AG04449 (cell line): ENCODE measurements at regions not wholly inside any gene's neighbourhood (a gene's known extent, or its start where the extent isn't known, plus 50 kb on each side); places are given as distances from the start of the nearest gene placed in this dataset.
A peak's percentile ranks its signal among the peaks of the same experiment; 100 is the strongest.

Experiments
- CTCF ChIA-PET: fragments of 350-600 bp; formaldehyde crosslinking; extraction: SDS; loops from one replicate; lab custom pipeline; 2021; ENCODE audit warnings: antibody characterized with exemption; lab: Yijun Ruan, JAX
- POLR2A ChIA-PET: fragments of 400-600, 350-600 bp; formaldehyde crosslinking; extraction: SDS; loops from one replicate; lab custom pipeline; 2020; ENCODE audit warnings: antibody characterized with exemption, inconsistent platforms; lab: Yijun Ruan, JAX
- DNase-seq: peaks from one replicate; pipeline ENCODE4 v3.0.0-alpha.2; 2010; ENCODE audit warnings: low read depth, low spot score
- H3K4me3 ChIP-seq: 2 replicates; pipeline ENCODE4 v1.5.1; 2011; ENCODE audit warnings: low read depth, mild to moderate bottlenecking, control low read depth, low read length
- TF ChIP-seq, protein P1 (sequence below): IDR thresholded peaks from one replicate; pipeline ENCODE4 v1.5.1; 2011; ENCODE audit warnings: mild to moderate bottlenecking, moderate library complexity, low read length, control low read depth, inconsistent platforms; ENCODE audit not compliant: insufficient read depth; ENCODE audit errors: missing control alignments

DNA sequence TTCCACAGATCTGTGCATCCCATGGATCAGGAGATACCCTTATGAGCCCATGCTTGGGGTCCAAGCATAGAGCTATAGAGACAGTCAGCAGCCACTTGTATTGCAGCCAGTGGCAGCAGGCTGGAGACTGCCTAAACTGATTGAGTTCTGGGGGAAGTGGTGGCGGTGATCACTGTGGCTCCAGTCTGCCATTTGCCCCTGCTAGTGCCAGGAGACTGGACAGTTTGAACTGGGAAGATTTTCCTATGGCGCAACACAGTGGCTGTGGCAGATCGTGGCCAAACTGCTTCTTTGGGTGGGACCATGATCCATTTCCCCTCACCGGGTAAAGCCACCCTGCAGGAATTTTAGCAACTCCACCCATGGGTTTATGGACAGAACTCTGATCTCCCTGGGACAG is 679.7 kb upstream of the SEMA3D start:
- ChIA-PET CTCF (no interaction called here), POLR2A (no interaction called here)
- no peak overlapping the region for H3K4me3 ChIP-seq
- DNase-seq = no peak
- TF ChIP-seq, protein P1, sequence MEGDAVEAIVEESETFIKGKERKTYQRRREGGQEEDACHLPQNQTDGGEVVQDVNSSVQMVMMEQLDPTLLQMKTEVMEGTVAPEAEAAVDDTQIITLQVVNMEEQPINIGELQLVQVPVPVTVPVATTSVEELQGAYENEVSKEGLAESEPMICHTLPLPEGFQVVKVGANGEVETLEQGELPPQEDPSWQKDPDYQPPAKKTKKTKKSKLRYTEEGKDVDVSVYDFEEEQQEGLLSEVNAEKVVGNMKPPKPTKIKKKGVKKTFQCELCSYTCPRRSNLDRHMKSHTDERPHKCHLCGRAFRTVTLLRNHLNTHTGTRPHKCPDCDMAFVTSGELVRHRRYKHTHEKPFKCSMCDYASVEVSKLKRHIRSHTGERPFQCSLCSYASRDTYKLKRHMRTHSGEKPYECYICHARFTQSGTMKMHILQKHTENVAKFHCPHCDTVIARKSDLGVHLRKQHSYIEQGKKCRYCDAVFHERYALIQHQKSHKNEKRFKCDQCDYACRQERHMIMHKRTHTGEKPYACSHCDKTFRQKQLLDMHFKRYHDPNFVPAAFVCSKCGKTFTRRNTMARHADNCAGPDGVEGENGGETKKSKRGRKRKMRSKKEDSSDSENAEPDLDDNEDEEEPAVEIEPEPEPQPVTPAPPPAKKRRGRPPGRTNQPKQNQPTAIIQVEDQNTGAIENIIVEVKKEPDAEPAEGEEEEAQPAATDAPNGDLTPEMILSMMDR = no peak

DNA sequence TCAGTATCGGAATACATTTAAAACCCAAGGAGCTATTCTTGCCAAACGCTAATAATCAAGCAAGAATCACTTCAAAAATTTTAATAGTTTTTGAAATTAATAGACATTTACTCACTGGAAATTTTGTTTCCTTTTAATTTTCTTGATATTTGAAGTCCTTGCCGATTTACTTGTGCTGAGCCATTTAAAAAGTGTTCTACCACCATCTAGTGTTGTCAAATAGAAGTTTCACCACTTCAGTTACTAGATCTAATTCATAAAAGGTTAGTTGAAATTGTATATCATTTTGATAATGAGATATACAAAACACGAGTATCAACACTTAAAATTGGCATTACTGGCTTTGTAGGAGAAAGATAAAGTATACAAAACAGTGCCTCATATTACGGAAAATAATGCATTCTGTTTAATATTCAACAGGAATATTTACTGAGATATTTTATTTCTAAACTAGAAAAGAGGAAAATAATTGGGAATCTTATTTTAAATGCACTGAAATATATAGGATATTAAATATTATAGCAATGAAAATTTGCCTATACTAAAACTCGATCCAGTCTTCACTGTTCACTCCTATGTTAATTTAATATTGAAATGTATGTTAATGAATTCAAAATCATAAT is 664.8 kb upstream of the SEMA3D start:
- TF ChIP-seq, protein P1 = peak; percentile 20
- ChIA-PET POLR2A (no interaction called here), CTCF (interaction anchor here (0.8 to 3.8 kb wide), 16 partner anchors 10 to 1915 kb away, joined by 3 to 79 read pairs (median 5); no protein-coding TSS in a partner anchor)
- peak; percentile 17 for DNase-seq
- H3K4me3 ChIP-seq = no peak overlapping the region

DNA sequence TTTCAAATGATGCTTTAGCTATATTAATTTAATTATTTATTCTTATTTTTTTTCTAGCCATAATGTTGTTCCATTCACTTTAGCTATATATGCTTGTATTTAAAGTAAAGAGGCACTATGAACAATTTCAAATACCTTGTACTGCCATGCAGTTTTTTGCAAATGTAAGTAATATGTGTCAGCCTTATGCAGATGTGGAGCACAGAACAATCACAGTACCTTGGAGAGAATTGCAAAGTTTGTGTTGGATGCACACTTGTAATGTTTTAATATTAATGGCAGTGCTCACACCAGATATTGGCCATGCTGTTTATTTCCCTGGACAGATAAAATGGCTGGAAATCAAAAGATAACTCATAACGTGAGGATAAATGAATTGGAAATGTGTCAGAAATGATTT is 663.5 kb upstream of the SEMA3D start:
- no peak overlapping the region for H3K4me3 ChIP-seq
- TF ChIP-seq, protein P1 = no peak
- DNase-seq = no peak
- ChIA-PET CTCF (interaction anchor here (0.8 to 3.8 kb wide), 18 partner anchors 8 to 1919 kb away, joined by 3 to 79 read pairs (median 4); no protein-coding TSS in a partner anchor), POLR2A (no interaction called here)

DNA sequence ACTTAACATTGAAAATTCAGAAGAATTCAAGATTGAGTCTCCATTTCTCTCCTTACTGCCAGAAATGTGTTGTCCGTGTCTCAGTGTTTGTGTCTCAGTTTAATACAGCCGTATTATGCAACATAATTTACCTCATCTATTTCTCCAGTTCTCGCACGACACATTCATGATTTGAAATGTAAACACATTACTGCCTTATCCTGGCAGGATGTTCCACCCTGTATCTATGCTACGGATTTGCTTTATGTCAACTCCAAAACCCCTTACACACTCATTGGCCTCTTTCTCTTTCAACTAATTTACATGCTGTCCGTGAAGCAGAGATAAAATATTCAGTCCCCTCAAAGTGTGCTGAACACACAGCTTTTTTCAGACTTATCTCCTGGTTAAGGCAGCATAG is 653.7 kb upstream of the SEMA3D start:
- CTCF ChIA-PET = interaction anchor here (1.1 to 1.8 kb wide), 2 partner anchors 11 kb away, joined by 3 to 6 read pairs; no protein-coding TSS in a partner anchor
- POLR2A ChIA-PET = no interaction called here
- TF ChIP-seq, protein P1 = no peak
- DNase-seq = no peak
- no peak overlapping the region for H3K4me3 ChIP-seq

DNA sequence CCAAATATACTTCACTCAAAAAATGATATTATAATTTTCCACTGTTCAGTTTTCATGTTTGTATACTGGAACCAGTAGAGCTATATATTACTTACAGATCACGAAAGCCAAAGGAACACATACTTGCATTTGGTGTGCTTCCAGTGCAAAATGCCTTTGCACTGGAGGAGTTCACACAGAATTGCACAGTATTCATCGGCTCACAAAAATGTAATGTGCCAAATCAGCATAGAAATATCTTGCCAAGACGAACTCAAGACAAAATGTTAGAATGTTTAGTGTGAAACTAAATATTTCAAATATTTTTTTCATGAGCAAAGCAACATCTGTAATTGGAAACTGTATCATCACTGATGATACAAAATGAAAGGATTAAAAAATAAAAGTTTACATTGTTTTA is 646.2 kb upstream of the SEMA3D start:
- ChIA-PET POLR2A (no interaction called here), CTCF (interaction anchor here (7.2 kb wide), 1 partner anchor 803 kb away, joined by 130 read pairs; no protein-coding TSS in a partner anchor)
- no peak overlapping the region for H3K4me3 ChIP-seq
- TF ChIP-seq, protein P1 = no peak
- DNase-seq = peak; percentile 31

DNA sequence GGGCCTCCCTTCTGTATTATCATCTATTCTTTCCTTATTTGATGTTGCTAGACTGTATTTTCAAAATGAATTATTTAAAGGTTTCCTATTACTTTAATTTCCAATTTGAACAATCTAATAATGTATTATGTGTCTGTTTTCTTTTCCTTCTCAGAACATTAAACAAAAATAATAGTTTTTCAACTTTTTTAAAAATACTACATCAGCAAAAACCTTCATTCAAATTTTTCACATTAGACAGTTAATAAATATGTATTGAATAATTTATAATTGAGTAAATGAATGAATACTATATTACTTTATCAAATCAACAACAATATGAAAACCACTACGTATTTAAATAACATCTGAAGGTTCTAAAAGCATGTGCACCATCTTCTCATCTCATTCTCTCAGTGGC is 644.1 kb upstream of the SEMA3D start:
- no peak overlapping the region for H3K4me3 ChIP-seq
- CTCF ChIA-PET = interaction anchor here (1.0 to 7.2 kb wide), 11 partner anchors 9 to 1895 kb away, joined by 3 to 130 read pairs (median 6); no protein-coding TSS in a partner anchor
- no peak for DNase-seq
- POLR2A ChIA-PET = no interaction called here
- TF ChIP-seq, protein P1 = no peak
